IMR-90 (cell line): ENCODE measurements at regions not wholly inside any gene's neighbourhood (a gene's known extent, or its start where the extent isn't known, plus 50 kb on each side); places are given as distances from the start of the nearest gene placed in this dataset.
"Not testable (repeated sequence)": the region's sequence is repeated elsewhere in the genome, so short reads cannot be mapped to it uniquely, and the experiment has no call there.

Experiments used
- ATAC-seq: fragments of 200-7000 bp; cut with Tn5 transposase; 2 replicates; pipeline ENCODE4 v1.9.1; 2020; ENCODE audit warnings: low read depth, mild to moderate bottlenecking, moderate library complexity
- BruUV-seq: library from RNA; stranded (reverse); fragments of 400-500 nt; replicated peaks from 2 replicates; lab custom pipeline; 2021; lab: Mats Ljungman, UMichigan
- CTCF ChIA-PET: fragments of 300-600 bp; formaldehyde crosslinking; extraction: SDS; loops from one replicate; lab custom pipeline; 2021; ENCODE audit warnings: antibody characterized with exemption; lab: Yijun Ruan, JAX
- POLR2A ChIA-PET: fragments of 300-600 bp; sonication (Branson Sonifier 250); formaldehyde crosslinking; loops from one replicate; lab custom pipeline; 2022; ENCODE audit warnings: antibody characterized with exemption; ENCODE audit not compliant: unreplicated experiment; lab: Charles Lee
- DNase-seq: peaks from one replicate; pipeline ENCODE4 v3.0.0; 2013
- H2AFZ ChIP-seq: replicated peaks from 2 replicates; pipeline ENCODE3; 2013; ENCODE audit warnings: low read length, mild to moderate bottlenecking; ENCODE audit not compliant: poor library complexity
- H2AK5ac ChIP-seq: 2 replicates; pipeline ENCODE4 v1.6.1; 2013; ENCODE audit warnings: low read depth, low read length, inconsistent platforms
- H2AK9ac ChIP-seq: replicated peaks from 2 replicates; pipeline ENCODE3; 2013; ENCODE audit warnings: mild to moderate bottlenecking, low read depth, low read length, moderate library complexity; ENCODE audit not compliant: poor library complexity
- H2BK120ac ChIP-seq: 2 replicates; pipeline ENCODE4 v1.6.1; 2013; ENCODE audit warnings: low read depth, low read length, inconsistent platforms
- H2BK15ac ChIP-seq: 3 replicates; pipeline ENCODE4 v1.6.1; 2013; ENCODE audit warnings: low read depth, low read length, inconsistent platforms
- H2BK20ac ChIP-seq: 2 replicates; pipeline ENCODE4 v1.6.1; 2013; ENCODE audit warnings: low read depth, mild to moderate bottlenecking, inconsistent platforms, low read length, moderate library complexity
- H2BK5ac ChIP-seq: 2 replicates; pipeline ENCODE4 v1.6.1; 2013; ENCODE audit warnings: mild to moderate bottlenecking, low read depth, low read length, inconsistent platforms; ENCODE audit not compliant: poor library complexity, severe bottlenecking
- H3K14ac ChIP-seq: replicated peaks from 2 replicates; pipeline ENCODE4 v1.6.1; 2013; ENCODE audit warnings: low read depth, low read length, inconsistent platforms
- H3K18ac ChIP-seq: 2 replicates; pipeline ENCODE4 v1.6.1; 2013; ENCODE audit warnings: low read depth, low read length, control low read depth
- H3K23ac ChIP-seq: 2 replicates; pipeline ENCODE4 v1.6.1; 2013; ENCODE audit warnings: low read depth, low read length, inconsistent platforms
- H3K27ac ChIP-seq: 2 replicates; pipeline ENCODE4 v1.5.1; 2013; ENCODE audit warnings: mild to moderate bottlenecking, control low read depth, low read length; ENCODE audit not compliant: insufficient read depth
- H3K27me3 ChIP-seq: 2 replicates; pipeline ENCODE4 v1.6.1; 2013; ENCODE audit warnings: low read length; ENCODE audit not compliant: control insufficient read depth, insufficient read depth
- H3K36me3 ChIP-seq: 2 replicates; pipeline ENCODE4 v1.6.1; 2013; ENCODE audit warnings: low read length, mixed read lengths; ENCODE audit not compliant: control insufficient read depth, insufficient read depth
- H3K4ac ChIP-seq: 2 replicates; pipeline ENCODE4 v1.6.1; 2013; ENCODE audit warnings: low read depth, low read length, inconsistent platforms
- H3K4me1 ChIP-seq: 2 replicates; pipeline ENCODE4 v1.6.1; 2013; ENCODE audit warnings: low read length, mixed read lengths; ENCODE audit not compliant: control insufficient read depth, insufficient read depth
- H3K4me2 ChIP-seq: 2 replicates; pipeline ENCODE4 v1.6.1; 2013; ENCODE audit warnings: low read depth, mild to moderate bottlenecking, control low read depth, low read length, moderate library complexity
- H3K4me3 ChIP-seq: 2 replicates; pipeline ENCODE4 v1.5.1; 2013; ENCODE audit warnings: low read depth, mild to moderate bottlenecking, control low read depth, low read length, moderate library complexity; ENCODE audit not compliant: insufficient read depth
- H3K56ac ChIP-seq: 2 replicates; pipeline ENCODE4 v1.6.1; 2013; ENCODE audit warnings: low read length, inconsistent platforms; ENCODE audit not compliant: insufficient read depth; ENCODE audit errors: extremely low read depth
- H3K79me1 ChIP-seq, 2 experiments: 2 replicates each; pipeline ENCODE4 v1.6.1; 2013; ENCODE audit warnings: low read length in 2 of 2, inconsistent platforms in 1 of 2, low read depth in 1 of 2
- H3K9ac ChIP-seq: 2 replicates; pipeline ENCODE4 v1.6.1; 2013; ENCODE audit warnings: low read depth, low read length, control low read depth
- H3K9me1 ChIP-seq: 2 replicates; pipeline ENCODE4 v1.6.1; 2013; ENCODE audit warnings: low read length, inconsistent platforms; ENCODE audit not compliant: insufficient read depth
- H3K9me3 ChIP-seq: 2 replicates; pipeline ENCODE4 v1.6.1; 2013; ENCODE audit warnings: low read length; ENCODE audit not compliant: control insufficient read depth, insufficient read depth
- H4K20me1 ChIP-seq: 2 replicates; pipeline ENCODE4 v1.6.1; 2013; ENCODE audit warnings: low read length, inconsistent platforms; ENCODE audit not compliant: insufficient read depth
- H4K5ac ChIP-seq: 2 replicates; pipeline ENCODE4 v1.6.1; 2013; ENCODE audit warnings: mild to moderate bottlenecking, low read depth, low read length, control low read depth
- H4K8ac ChIP-seq, 2 experiments: 2 replicates each; pipeline ENCODE4 v1.6.1; 2013; ENCODE audit warnings: low read depth in 2 of 2, low read length in 2 of 2, control low read depth in 1 of 2, inconsistent platforms in 1 of 2
- H4K91ac ChIP-seq: 2 replicates; pipeline ENCODE4 v1.6.1; 2013; ENCODE audit warnings: low read depth, low read length, inconsistent platforms; ENCODE audit not compliant: insufficient read depth
- WGBS, 2 experiments: methylation state at CpG; one replicate each; pipeline versions ENCODE4 v1.1.5 to v1.1.7; 2013; ENCODE audit warnings: missing lambda C conversion rate in 2 of 2; ENCODE audit not compliant: insufficient read length in 1 of 2; ENCODE audit errors: extremely low coverage in 2 of 2; 5-methylcytosine and 5-hydroxymethylcytosine counted together
- dilution Hi-C: fragments of 300-500 bp; cut with HindIII; formaldehyde crosslinking; loops from one replicate; pipeline ENCODE4 v1.14.3; 2018; ENCODE audit warnings: low sequenced_read_pairs; ENCODE audit not compliant: unreplicated experiment
- in situ Hi-C: fragments of 300-500 bp; cut with MboI; formaldehyde crosslinking; loops from 3 replicates; pipeline ENCODE4 v1.14.3; 2019; ENCODE audit warnings: low sequenced_read_pairs, inconsistent platforms, mixed read lengths
- intact Hi-C: fragments of 100-400 bp; cut with micrococcal nuclease; formaldehyde crosslinking; loops from 2 replicates; pipeline ENCODE4 v1.10.0; 2022

GRCh38 chr6:99722043-99722442 lies 115.4 kb downstream of the PRDM13 start:
- H4K5ac ChIP-seq, H3K79me1 ChIP-seq, intact Hi-C loops, BruUV-seq, H3K14ac ChIP-seq, H2BK15ac ChIP-seq, H2BK20ac ChIP-seq, H3K36me3 ChIP-seq, CTCF ChIA-PET, H3K4me1 ChIP-seq, H4K91ac ChIP-seq, H3K4ac ChIP-seq, H3K4me3 ChIP-seq, H2BK120ac ChIP-seq, ATAC-seq, H2AK5ac ChIP-seq, H2AK9ac ChIP-seq, H3K4me2 ChIP-seq, POLR2A ChIA-PET, H3K18ac ChIP-seq, H3K23ac ChIP-seq, H2AFZ ChIP-seq, H3K27me3 ChIP-seq, dilution Hi-C loops, H3K9me3 ChIP-seq, DNase-seq, H3K9ac ChIP-seq, H4K8ac ChIP-seq, H2BK5ac ChIP-seq, H3K9me1 ChIP-seq, in situ Hi-C loops, H4K20me1 ChIP-seq, H3K27ac ChIP-seq, H3K56ac ChIP-seq: not testable (repeated sequence)

- H3K36me3 ChIP-seq, H3K56ac ChIP-seq, H2BK20ac ChIP-seq, H3K27ac ChIP-seq, H2AK5ac ChIP-seq, H2BK120ac ChIP-seq, H2BK5ac ChIP-seq, H4K20me1 ChIP-seq, ATAC-seq, H3K4ac ChIP-seq, intact Hi-C loops, H3K79me1 ChIP-seq, H3K4me1 ChIP-seq, H3K9me1 ChIP-seq, H3K18ac ChIP-seq, POLR2A ChIA-PET, in situ Hi-C loops, H3K4me3 ChIP-seq, BruUV-seq, H2AK9ac ChIP-seq, H3K9ac ChIP-seq, CTCF ChIA-PET, H4K91ac ChIP-seq, H3K27me3 ChIP-seq, H3K4me2 ChIP-seq, H3K14ac ChIP-seq, dilution Hi-C loops, H2AFZ ChIP-seq, H3K9me3 ChIP-seq, H2BK15ac ChIP-seq, DNase-seq, H4K8ac ChIP-seq, H3K23ac ChIP-seq, H4K5ac ChIP-seq: not testable (repeated sequence)
- WGBS, 2 experiments, result 100% methylated on average over 1 of the region's 6 CpGs; no CpG with 5 or more reads in 1 of the 2 experiments
These were observed 123.6 kb downstream of the PRDM13 start for GRCh38 chr6:99730237-99730636.
